HG03108 (cell line): ENCODE measurements at regions not wholly inside any gene's neighbourhood (a gene's known extent, or its start where the extent isn't known, plus 50 kb on each side); places are given as distances from the start of the nearest gene placed in this dataset.
"Not testable (repeated sequence)": the region's sequence is repeated elsewhere in the genome, so short reads cannot be mapped to it uniquely, and the experiment has no call there.

ENCODE experiments used
- ATAC-seq: cut with Tn5 transposase; IDR thresholded peaks from one replicate; pipeline ENCODE4 v1.9.1; 2021; ENCODE audit warnings: moderate library complexity; ENCODE audit not compliant: unreplicated experiment

DNA sequence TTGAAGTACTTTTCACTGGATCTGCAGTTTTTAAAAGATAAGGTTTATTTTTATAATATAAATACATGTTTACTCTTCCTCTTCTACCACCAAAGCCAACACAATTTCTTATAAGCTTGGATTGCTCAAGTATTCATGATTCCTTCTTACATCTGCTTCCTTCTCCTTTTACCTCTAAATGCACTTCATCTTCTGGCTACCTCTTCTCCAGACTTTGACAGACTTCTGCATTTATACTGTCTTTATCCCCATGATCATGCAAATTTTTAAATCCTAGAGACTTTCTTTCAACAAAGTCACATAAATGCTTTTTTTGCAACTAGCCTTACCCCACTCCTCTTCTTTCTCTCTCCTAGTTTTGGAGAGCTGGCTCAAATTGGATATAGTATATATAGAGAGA, 142.9 kb downstream of the TFAP2B start:
- no peak for ATAC-seq

DNA sequence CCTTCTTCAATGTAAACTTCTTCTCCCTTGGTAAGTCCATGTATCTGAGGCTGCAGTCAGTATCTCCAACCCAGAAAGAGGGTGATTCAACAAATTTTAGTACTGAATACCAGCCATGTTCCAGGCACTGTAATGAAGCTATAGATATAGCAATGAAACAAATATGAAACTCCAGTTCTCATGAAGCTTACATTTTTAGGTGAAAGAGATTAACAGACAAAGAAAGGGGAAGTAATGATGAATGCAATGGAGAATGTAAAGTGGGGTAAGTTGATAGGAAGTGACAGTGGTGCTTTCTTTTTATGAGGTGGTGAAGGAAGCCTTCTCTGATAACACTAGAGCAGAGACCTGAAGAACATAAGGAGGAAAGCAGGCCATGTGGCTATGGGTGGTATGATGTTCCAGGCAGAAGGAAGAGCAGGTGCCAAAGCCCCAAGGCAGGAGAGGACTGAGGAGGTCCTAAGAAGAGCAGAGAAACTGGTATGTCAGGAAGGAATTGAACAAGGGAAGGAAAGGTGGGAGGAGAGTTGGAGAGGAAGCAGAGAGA, 143.6 kb downstream of the TFAP2B start:
- no peak for ATAC-seq

DNA sequence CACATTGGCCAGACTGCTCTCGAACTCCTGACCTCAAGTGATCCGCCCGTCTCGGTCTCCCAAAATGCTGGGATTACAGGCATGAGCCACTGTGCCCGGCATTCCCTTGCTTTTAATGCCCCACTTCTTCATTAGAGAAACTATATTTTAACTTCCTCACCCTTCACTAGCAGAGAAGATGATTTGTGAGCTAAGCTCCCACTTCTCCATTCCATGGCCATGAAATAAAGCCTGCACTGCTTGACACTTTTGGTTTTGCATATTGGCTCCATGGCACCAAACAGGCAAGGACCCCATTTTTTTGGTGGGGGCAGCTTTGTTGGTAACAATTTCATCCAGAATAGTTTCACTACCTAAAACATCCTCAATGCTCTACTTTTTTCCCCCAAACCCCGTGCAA, 145.3 kb downstream of the TFAP2B start:
- no peak for ATAC-seq

DNA sequence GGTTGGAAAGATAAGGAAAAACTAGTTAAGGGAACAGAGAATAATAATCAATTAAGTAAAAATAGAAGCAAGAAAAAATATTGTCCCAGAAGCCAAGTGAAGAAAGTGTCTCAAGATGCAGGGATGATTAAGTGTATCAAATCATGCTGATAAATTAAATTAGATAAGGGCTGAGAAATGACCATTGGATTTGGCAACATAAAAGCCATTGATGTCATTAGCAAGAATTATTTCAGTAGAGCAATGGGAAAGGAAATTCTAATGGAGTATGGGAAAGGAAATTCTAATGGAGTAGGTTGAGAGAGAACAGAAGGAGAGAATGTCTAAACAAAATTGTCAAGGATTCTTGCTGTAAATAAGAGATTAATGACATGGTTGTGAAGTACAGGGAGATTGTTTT, 146.8 kb downstream of the TFAP2B start:
- ATAC-seq: no peak

DNA sequence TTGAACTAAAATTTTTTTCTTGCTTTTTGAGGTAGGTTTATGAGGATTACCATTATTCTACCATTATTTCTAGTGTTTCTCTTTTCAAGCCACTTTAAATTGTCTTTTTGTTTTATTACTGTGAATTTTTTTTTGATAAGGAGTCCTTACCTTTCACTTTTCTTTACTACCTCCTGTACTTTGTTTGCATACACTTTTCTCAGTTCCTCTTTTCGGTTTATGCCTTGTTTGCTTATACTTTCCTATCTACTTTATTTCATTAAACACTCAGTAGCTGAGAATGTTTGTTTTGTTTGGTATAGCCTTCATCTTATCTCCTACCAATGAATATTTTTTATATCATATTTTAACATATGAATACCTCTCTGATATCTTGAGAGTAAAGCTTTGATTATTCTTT, 147.9 kb downstream of the TFAP2B start:
- peak; percentile 96 for ATAC-seq

DNA sequence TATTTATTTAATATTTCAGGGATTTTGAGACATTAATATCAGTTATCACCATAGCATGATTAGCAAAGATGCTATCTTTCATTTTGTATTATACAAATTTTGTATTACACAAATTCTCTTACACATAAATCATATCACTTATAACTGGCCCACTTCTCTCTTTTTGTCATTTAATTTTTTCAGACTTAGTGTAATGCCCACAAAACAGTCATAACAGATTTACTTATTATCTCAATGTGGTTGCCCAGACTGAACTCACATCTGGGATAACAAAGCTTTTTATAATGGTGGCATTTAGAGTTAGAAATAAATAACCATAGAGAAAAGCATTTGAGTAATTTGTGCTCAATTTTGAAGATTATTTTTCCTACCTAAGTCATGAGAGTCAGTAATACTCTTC, 148.3 kb downstream of the TFAP2B start:
- no peak for ATAC-seq

DNA sequence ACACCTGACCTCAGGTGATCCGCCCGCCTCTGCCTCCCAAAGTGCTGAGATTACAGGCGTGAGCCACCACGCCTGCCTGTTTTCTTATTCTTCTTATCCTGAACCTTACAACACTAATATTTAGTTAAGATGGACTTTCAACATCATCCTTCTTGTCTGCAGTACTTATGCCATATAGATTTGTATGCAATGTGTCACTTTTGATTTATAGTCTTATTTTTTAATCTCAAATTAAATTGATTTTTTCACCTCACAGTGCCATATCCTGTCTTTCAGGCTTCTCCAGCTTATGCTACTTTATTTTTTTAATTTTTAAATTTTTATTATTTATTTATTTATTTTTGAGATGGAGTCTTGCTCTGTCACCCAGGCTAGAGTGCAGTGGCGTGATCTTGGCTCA, 149.6 kb downstream of the TFAP2B start:
- not testable (repeated sequence) for ATAC-seq

DNA sequence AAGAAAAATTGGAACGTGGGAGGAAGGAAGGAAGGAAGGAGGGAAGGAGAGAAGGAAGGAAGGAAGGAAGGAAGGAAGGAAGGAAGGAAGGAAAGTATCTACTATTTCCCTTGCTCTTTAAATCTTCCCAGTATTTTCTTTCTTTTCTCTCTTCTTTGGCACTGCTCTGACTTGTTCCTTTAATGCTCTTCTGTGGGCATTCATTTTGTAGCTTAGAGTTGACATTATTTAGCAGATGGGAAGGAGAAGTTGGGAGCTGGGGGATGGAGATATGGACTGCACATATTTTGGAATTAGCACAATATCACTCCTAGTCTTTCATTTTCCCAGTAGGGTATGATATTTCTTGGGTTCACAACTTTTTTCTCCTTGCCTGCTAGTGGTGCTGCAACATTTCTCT, 152.2 kb downstream of the TFAP2B start:
- ATAC-seq: no peak

DNA sequence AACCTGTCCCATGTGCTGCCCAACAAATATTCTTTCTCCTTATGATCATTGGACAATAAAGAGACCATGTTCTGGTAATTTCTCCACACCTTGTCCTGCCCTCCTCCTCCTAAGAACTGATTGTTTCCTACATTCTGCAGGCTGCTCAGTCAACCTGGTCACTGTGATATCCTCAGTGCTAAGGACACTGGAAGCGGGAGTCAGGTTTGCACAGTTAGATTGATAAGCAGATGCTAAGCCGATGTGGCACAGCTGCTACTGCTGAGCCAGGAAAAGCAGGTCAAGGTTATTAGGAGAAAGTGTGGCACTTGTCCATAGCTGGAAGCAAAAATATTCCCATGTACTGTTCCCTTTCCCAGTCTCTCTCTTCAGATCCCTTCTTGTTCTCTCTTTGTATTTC, 154.8 kb downstream of the TFAP2B start:
- ATAC-seq: no peak

DNA sequence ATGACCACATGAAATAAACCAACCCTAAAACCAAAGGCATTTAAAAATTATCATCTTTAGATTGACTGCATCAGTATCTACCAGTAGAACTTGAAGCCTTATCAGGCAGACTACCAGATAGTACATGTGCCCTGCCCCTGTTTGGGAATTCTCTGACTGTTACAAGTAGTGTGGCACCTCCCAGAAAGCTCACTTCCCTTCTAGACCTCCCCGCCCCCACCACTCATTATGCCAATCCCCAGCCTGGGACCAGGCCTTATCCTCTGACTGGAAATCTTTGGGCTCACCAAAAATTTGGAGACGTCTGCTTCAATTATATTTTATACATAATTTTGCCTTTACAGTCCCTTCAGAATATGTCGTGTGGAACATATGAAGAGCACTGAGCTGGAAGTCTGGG, 155.6 kb downstream of the TFAP2B start:
- ATAC-seq: no peak

DNA sequence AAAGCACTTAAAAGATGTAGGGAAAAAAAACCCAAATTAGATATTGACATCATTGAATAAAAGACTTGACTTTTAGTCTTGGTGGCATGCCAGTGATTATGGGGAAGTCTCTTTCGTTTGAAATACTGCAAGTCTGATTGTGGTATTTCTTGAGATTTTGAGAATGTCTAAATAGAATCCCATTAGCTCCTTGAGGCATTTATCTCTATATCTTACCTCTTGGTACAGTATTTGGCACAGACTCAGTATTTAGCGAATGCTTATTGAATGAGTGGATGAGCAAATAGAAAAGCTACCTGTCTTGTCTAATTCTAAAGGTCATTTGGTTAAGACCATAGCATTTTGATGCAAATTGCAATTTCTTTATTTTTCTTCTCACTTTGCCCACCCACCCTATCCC, 156.5 kb downstream of the TFAP2B start:
- no peak for ATAC-seq

DNA sequence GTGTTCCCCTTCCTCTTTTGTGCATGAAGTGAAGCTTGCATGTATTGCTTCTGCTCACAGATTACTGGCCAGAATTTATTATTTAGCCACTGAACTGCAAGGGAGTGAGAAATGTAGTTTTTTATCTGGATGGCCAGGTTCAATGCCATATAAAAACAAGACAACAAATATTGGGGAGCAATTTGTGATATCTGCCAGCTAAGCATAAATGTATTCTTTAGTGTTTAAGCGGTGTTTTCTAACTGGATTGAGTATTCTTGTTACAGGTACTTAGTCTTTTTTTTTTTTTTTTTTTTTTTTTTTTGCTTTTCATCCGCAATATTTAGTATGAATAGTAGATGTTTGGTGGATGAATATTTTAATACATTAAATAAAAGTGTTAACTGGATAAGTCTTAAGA, 158.2 kb downstream of the TFAP2B start:
- no peak for ATAC-seq

DNA sequence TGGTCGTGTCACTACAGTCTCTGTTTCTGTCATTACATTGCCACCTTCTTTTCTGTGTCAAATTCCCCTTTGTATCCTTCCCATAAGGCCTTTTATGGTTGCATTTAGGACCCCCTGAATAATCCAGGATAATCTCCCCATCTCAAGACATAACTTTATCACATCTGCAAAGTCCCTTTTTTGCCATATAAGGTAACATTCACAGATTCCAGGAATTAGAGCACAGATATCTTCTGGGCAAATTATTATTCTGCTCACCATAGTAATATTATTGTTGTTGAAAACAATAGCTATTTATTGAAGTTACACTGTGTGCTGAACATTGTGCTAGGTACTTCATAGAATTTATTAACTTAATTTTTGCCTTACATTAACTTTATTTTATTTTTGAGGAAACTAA, 159.1 kb downstream of the TFAP2B start:
- no peak for ATAC-seq

DNA sequence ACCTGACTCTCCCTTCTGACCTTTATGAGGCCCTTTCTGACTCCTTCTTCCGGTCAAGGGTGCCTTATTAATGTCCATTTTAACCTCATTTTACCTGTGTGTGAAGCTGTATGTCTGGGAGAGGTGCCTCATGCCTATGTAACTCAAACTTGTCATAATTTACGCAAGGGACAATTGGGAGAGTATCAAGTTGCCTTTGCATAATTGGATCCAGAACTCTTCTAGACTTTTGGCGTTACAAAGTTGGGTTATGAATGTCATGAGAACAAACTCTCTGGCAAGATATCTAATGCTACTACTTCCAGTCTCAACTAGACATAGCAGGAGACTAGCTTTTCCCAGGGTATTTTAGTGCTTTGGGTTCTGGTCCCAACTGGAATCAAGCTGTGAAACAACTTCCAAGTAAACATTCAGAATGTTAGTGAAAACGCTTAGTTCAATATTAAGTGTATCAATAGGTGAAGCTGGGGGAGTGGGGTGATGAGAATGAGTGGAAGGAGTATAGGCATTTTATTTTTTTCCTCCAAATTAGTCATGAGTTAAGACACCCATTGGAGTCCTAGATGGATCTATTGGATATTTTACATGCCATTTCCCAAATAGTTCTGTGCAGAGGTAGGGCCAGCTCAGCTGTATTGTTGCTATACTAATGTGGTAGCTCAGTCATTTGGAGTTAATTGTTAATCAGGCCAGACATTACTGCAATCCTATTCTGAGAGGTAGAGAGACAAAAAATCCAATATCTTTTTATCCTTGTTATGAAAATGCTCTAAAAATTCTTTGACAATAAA, 159.9 kb downstream of the TFAP2B start:
- ATAC-seq: no peak

DNA sequence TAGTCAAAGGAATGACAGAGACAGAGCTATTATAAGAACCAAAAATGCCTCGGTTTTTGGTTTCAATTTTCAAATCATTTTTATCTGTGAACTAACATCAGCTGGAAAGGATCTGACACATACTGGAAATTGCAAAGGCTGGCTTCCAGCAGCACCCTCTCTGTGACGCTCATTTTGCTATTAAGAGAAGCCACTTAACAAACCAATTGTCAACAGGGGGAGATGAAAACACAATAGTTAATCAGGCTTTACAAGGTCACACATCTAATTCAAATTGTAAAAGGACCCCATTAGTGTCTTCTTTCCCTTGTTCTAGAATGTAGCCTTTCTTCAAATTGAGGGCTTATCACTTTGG, 160.5 kb downstream of the TFAP2B start:
- ATAC-seq: no peak

DNA sequence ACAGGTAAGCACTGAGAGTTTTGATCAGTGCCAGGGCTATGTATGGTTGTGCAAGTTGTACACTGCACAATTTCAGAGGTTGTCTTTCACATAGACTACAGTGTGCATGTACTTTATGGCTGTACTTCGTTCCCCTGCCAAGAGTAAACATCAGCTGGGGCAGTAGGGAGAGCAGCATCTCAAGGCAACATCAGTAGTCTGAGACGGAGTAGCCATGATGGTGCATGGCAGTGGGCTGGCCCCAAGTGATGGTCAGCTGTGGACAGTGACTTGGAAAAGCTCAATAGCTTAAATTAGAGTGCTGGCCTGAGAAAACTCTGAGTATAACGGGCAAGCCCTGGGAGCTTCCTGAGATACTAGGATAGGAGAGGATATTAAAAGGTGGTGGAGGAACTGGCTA, 165.5 kb downstream of the TFAP2B start:
- no peak for ATAC-seq

DNA sequence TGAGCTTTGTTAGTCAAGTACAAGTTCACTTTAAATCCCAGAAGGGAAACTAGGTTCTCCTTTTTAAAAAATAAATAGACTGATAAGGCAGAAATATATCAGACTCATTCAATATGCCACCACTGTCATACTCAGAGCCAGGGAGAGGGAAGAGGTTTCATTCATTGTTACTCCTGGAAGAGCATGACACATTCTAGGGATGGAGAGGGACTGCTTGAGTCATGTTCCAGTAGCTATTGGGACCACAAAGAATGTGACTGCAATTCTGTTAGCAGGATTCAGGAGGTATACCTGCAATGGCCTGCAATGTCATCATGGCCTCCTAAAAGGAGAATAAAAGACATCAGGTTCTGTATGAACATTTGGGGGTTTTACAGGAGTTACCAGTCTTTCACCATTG, 167.6 kb downstream of the TFAP2B start:
- ATAC-seq: no peak

DNA sequence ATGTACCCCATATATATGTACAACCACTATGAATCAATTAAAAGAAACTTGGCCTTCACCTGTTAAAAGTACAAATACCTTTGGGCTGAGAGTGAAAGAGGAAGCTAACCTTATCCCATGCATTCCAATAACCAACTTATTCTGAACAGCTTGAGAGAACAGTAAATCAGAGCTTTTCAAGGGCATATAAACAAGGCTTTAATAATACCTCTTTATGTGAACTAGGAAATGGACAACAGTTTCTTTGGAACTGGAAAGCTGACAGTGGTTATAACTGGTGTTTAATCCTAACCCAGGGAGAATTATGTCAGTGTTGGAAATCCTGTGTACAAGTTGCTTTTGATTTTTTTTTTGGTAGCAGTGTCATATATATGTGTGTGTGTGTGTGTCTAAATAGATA, 170.5 kb downstream of the TFAP2B start:
- ATAC-seq: no peak

DNA sequence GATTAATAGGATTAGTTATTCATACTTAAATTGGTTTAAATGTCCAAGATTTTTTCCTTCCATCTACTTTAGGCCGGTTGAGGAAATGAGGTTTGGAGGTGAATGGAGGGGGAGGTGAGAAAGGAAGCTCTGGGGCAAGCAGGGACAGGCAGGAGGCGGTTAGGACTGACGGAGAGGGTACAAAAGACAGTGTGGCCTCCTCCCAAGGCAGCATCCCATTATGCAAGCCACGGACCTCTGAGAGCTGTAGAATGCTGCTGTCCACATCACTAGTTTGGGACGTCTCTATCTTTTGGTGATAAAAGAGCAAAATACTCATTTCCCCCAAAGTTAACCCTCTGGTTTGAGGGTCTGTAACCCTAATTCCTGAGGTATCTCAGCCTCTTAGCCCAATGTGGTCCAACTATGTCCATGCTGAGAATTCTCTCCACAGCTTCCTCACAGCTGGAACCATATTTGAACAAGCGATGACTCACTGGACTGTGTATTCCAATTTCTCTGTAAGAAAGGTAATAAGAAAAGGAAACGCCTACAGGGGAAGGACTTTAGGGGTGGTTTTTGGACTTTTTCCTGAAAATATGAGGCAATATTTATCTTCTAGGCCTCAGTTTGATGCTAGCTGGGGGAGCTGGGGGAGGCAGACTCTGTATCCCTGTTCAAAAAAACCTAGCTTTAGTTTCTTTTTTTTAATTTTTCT, 172.2 kb downstream of the TFAP2B start:
- ATAC-seq: no peak

DNA sequence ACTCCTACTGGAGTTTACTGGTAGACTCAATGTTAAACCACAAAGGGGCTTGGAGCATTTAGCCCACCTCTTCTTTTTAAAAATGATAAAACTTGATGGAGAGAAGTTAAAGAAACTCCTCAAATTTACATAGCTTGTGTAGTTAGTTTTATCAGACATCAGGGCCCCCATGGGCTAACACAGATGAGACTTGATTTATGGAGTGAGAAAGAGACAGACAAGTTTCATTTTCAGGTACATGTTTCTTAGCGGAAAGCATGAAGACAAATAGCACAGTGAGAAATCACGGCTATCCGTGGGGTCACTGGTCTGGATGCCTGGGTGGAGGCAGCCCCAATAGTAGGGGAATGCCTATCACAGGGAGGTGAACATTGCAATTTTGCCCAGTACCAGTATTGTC, 173.6 kb downstream of the TFAP2B start:
- ATAC-seq: no peak

DNA sequence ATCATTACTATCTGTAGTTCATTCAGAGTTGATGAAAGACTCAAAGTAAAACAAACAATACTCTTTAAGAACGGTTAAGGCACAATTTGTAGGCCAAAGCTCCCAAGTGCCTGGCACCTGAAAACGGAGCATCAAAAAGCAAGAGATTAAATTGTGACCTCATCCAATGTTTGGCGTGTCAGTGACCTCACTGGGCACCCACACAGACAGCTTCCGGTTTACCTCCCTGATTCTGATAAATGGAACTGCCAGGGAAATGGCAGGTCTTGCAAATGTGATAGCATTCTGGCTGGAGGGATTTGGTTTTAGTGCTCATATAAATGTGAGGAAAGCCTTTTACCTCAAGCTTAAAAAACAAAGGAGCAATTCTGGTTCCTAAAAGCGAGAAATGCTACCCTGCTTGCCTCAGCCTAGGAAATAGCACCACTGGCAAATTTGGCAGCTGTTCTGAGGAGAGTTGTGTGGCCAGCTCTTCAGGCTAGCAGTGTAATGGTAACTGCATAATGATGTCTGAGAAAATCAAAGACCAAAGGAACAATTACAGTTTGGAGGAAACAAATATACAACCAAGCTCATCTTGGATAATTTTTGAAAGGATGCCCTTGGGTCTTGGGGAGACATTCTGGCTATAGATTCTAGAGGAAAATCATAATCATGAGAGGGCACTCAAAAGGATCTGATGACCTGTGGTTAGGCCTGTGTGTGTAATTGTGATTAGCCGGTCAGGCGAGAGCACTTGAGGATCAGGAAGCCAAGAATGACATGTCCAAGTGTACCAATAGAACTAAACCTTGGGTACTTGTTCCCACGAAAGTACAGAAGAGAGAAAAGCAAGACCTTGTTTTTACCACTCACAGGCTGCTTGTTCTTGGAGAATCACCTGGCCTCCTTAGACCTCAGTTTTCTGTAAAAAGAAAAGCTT, 174.3 kb downstream of the TFAP2B start:
- no peak for ATAC-seq
